DMS153 treated with DMSO at 0.1 percent for 48 hours (cell line): ENCODE measurements at regions not wholly inside any gene's neighbourhood (a gene's known extent, or its start where the extent isn't known, plus 50 kb on each side); places are given as distances from the start of the nearest gene placed in this dataset.

Source experiments
- DNase-seq: peaks from one replicate; lab custom pipeline; 2025; ENCODE audit not compliant: unreplicated experiment; lab: John Stamatoyannopoulos, UW

DNA sequence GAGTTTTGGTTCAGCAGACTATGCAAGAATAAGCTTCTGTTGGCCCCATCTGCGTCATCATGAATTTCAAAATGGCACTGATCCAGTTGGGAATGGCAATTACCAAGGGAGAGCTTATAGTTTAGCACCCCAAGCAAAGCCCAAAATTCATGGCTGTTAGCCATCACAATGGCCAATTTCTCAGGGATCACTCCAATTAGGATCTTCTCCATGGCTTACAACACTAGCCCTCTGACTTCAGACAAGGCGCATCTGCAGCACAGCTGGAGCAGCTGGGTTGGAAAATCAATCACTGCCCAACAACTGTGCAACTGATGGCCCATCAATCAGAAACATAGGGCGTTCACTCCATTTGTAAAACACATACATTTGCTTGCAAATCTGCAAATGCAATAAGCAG is 273.6 kb downstream of the SRBD1 start:
- no peak for DNase-seq

GRCh38 chr2:45334205-45334604 is 276.9 kb downstream of the SRBD1 start:
- no peak for DNase-seq

- DNase-seq, result no peak
Measured at GRCh38 chr2:45332567-45332966, 278.5 kb downstream of the SRBD1 start.

- DNase-seq, result no peak
Measured at GRCh38 chr2:45332094-45332493, 279.0 kb downstream of the SRBD1 start.

- DNase-seq, result no peak
Measured at GRCh38 chr2:45331410-45331786, 279.7 kb downstream of the SRBD1 start.

- DNase-seq, result no peak
Measured at GRCh38 chr2:45330637-45331409, 280.2 kb downstream of the SRBD1 start.

DNA sequence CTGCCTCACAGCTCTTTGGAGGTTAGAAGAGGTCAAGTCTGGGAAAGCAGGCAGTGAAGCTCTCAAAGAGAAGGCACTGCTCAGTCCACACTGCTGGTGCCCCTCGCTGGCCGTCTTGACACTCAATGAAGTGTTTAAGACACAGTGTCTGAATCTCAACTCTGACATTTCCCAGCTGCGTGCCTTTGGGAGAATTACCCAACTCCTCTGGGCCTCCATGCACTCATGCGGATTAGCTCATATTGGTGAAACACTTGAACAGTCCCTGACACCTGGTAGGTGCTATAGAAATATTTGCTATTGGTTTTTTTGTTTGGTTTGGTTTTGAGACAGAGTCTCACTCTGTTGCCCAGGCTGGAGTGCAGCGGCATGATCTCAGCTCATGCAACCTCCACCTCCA is 281.0 kb downstream of the SRBD1 start:
- DNase-seq, result no peak

GRCh38 chr2:45329045-45329677 is 281.9 kb downstream of the SRBD1 start:
- DNase-seq, result no peak

- no peak for DNase-seq
Measured at GRCh38 chr2:45328264-45328870, 282.7 kb downstream of the SRBD1 start.

DNA sequence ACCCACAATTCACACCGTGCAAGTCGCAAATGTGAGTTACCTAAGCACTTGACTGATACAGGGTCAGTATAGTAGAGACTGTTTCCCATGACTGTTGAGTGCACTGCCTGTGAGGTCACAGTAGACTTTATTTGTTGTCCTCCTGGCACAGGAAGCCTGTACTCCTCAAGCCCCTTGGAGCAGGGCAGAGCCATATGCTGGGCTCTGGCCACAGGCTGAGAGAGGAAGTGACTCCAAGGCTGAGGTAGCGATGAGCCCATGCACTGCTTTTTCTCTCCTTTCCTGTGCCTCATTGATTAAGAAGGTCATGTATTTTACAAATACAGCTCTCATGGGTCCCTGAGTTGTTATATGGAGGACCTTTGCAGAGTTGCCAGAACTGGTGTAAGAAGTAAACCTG is 287.7 kb downstream of the SRBD1 start:
- DNase-seq, result no peak

DNA sequence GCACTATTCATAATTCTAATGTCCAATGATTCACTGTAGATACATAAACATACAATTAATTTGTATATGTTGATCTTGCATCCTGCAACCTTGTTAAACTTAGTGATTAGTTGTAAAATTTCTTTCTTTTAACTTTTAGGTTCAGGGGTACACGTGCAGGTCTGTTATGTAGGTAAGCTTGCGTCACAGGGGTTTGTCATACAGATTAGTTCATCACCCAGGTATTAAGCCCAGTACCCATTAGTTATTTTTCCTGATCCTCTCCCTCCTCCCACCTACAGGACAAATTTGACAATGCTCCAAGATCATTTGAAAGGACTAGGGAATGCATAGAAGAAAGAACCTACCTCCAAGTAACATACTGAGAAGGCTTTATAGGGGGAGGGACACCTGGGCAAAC is 290.1 kb downstream of the SRBD1 start:
- DNase-seq, result no peak

DNA sequence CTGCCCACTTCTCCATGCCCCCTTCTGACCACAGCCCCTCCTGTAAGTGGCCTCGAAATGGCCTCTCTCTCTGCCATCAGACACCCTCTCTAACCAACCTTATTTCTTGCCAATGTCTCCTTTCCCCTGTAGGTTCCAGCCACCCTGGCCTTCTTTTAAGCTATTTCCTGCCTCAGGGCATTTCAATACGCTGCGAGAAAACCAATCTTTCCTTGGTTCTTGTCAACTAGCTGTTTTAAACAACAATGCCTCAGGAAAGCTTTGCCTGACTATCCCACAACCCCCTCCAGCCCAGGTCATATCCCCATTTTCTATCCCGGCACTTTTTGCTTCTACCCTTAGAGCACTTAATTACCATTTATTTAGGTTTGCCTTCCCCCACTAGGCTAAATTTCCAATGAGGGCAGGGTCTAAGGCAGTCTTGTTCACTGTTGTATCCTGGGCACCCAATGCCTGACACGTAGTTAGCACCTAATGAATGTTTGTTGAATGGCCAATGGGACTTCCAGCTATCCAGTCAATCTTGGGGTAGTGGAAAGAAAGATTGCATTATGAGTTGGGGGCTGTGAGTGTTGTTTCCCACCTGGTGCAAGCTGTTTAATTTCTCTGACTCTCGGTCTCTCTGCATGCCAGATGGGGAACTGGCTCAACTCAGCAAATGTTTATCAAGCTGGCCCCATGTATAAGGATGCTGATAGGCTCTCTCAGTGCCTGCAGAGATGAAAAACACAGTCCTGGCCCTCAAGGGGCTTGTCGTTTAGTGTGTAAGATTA is 291.2 kb downstream of the SRBD1 start:
- DNase-seq, result no peak

GRCh38 chr2:45318686-45319085 is 292.4 kb downstream of the SRBD1 start:
- no peak for DNase-seq

DNA sequence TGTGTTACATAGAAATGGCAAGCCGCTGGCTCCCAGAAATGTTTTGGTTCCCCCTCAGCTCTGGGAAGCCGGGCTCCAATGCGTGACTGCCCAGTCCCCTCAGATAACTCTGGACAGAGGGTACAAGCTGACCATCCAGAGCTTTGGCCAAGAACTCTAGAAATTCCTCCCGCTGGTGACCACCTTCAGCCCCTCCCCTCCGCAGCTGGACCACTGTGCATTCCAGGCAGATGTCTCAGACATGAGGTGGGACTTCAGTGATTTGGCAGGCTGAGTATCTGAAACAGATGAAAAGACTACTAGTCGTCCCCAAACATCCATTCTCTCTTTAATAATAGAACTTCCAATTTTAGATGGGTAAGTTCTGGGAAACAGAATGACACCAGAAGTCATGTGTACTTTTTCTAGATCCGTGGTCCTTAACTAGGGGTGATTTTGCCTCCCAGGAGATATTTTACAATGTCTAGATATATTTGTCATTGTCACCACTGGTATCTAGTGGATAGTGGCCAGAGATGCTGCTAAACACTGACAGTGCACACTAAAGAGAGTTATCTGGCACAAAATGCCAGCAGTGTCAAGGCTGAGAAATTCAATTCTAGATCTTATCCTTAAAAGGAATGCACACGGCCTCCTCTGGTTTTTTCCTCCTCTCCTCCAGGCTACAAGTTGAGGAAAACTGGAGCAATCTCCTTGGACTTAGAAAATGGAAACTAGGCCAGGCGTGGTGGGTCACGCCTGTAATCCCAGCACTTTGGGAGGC is 294.3 kb downstream of the SRBD1 start:
- no peak for DNase-seq

- no peak for DNase-seq
Measured at GRCh38 chr2:45315861-45316260, 295.2 kb downstream of the SRBD1 start.

DNA sequence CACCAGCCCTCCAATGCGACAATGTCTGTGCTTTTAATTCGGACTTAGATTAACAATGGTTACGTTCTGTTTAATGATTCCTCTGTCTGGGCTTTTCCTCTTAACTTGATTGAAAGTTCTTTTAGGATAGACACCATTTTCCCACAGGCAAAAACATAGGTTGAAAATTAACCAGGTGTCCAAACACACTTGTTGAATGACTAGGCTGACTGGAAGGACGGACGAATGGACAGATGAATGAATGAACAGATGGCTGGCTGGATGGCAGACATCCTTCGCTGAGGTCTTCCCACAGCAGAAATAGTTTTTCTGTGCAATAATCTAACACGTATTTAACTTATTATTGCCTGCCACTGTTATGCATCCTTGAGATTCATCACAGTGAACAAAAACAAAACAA is 298.8 kb downstream of the SRBD1 start:
- DNase-seq, result no peak

GRCh38 chr2:45311559-45311958 is 299.5 kb downstream of the SRBD1 start:
- no peak for DNase-seq

- DNase-seq, result no peak
Measured at GRCh38 chr2:45307147-45307546, 297.9 kb upstream of the SIX2 start.

- no peak for DNase-seq
Measured at GRCh38 chr2:45305599-45305998, 296.3 kb upstream of the SIX2 start.

DNA sequence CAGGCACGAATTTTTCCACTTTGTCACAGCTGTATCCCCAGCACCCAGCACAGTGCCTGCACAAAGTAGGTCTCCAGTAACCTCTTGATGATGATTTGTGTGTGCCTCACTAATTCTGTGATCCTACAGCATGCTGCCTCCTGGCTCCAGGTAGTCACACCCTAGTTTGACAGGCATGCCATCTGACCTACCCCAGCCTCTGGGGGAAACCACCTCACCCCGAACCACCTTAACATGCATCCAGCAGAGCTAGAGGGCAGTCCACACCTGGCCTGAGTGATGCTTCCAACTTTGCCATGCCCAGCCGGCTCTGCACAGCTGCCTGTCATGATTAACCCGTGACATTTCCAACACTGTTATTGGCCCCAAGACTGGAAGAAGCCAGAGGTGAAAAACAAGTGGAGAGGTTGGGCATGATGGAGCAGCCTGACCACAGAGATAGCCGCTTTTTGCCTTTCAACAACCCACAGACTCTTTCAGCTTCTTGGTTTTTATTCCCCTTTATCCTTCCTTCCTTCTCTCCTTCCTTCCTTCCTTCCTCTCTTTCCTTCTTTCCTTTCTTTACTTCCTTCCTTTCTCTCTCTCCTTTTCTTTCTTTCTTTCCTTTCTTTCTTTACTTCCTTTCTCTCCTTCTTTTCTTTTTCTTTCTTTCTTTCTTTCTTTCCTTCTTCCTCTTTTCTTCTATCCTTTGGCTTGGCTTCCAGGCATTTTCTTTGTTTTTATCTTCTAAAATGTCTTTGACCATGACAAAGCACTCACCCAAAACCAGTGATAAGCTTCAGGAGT is 294.4 kb upstream of the SIX2 start:
- DNase-seq, result no peak
